ENCODE measurements at regions not wholly inside any gene's neighbourhood (a gene's known extent, or its start where the extent isn't known, plus 50 kb on each side); places are given as distances from the start of the nearest gene placed in this dataset.

- H3K9me3 ChIP-seq (ENCODE audit: control insufficient read depth, insufficient read depth, low read length): no peaks in the 10 kb centered on the region
- Mint-ChIP-seq H3K9me3 (no peaks in the 10 kb centered on the region), H3K4me1 (peaks cover 8 to 19% of the 10 kb centered on the region in 2 donors), H3K27ac (peak overlapping the region in 1 of 2 donors; percentile 24), H3K27me3 (ENCODE audit: low read depth in 2 of 2) (no peaks in the 10 kb centered on the region), H3K4me3 (no peak overlapping the region), H3K36me3 (no peaks in the 10 kb centered on the region)
- H3K27ac ChIP-seq (ENCODE audit: low read length): no peak overlapping the region
- DNase-seq: no peak
- no peak for TF ChIP-seq CTCF (IDR thresholded peaks at IDR 0.05)
- ATAC-seq: no peak
- peaks cover 36% of the 10 kb centered on the region for H3K36me3 ChIP-seq (ENCODE audit: control insufficient read depth, insufficient read depth, low read length)
- 93% methylated on average over 17 of the region's 17 CpGs for WGBS (ENCODE audit: insufficient coverage)
- intact Hi-C loops (cut with micrococcal nuclease): no loop called here
- H3K4me1 ChIP-seq (ENCODE audit: control insufficient read depth, insufficient read depth, low read length): peaks cover 17% of the 10 kb centered on the region
- H3K27me3 ChIP-seq (ENCODE audit: control insufficient read depth, insufficient read depth, low read length): no peaks in the 10 kb centered on the region
- no peak overlapping the region for H3K4me3 ChIP-seq (ENCODE audit: low read length)
Observed at GRCh38 chr12:124379379-124379937, 84.6 kb downstream of the RFLNA start.

DNA sequence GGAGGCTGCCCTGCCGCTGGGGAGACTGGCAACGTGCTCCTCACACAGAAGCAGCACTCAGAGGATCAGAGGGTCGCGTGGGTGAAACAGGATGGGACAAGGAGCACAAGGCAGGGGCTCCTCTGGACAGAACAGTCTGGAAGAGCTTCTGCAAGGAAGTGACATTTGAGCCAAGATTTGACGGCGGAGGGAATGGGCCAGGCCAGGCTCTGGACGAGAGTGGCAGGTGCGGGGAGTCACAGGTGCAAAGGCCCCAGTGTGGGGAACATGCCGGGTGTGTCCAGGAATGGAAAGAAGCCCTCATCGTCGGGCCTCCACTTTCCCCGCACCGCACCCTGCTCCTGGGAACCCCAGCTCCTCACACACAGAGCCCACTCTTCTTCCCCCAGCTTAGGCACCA lies 84.0 kb downstream of the RFLNA start:
- TF ChIP-seq CTCF (IDR thresholded peaks at IDR 0.05): no peak
- H3K27ac Mint-ChIP-seq: peak overlapping the region in 1 of 2 donors; percentile 53
- 94% methylated on average over 13 of the region's 13 CpGs for WGBS (ENCODE audit: insufficient coverage)
- no peak overlapping the region for H3K4me3 ChIP-seq (ENCODE audit: low read length)
- ATAC-seq (no peak), DNase-seq (no peak)
- H3K4me3 Mint-ChIP-seq: no peak overlapping the region
- no peaks in the 10 kb centered on the region for H3K36me3 Mint-ChIP-seq
- no peaks in the 10 kb centered on the region for H3K27me3 Mint-ChIP-seq (ENCODE audit: low read depth in 2 of 2)
- peaks cover 8 to 19% of the 10 kb centered on the region in 2 donors for H3K4me1 Mint-ChIP-seq
- H3K27me3 ChIP-seq (ENCODE audit: control insufficient read depth, insufficient read depth, low read length): no peaks in the 10 kb centered on the region
- no peaks in the 10 kb centered on the region for H3K9me3 ChIP-seq (ENCODE audit: control insufficient read depth, insufficient read depth, low read length)
- intact Hi-C loops (cut with micrococcal nuclease): no loop called here
- no peak overlapping the region for H3K27ac ChIP-seq (ENCODE audit: low read length)
- no peaks in the 10 kb centered on the region for H3K9me3 Mint-ChIP-seq
- peaks cover 17% of the 10 kb centered on the region for H3K4me1 ChIP-seq (ENCODE audit: control insufficient read depth, insufficient read depth, low read length)
- peaks cover 34% of the 10 kb centered on the region for H3K36me3 ChIP-seq (ENCODE audit: control insufficient read depth, insufficient read depth, low read length)

DNA sequence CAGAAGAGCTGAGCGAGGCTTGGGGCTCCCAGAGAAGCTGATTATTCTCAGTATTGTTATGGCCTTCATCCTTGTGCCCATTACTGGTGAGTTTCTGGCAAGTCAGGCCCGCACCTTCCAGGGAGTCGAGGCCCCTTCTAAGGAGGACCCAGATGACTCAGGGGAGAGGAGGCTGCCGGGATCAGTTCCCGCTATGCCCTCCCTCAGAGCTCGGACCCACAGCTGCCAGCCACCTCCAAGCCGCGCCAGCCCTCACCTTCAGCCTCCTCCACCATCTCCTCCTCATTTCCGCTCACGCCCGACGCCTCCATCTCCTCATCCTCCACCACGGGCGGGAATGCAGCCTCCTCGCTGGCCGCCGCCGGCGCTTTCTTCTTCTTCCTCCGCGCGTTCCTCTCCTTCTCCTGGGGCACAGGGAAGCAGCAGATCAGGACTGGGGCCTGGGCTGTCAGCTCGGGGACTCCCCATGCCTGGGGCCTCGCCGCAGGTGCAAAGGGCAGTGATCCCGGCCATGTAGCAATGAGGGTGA lies 83.2 kb downstream of the RFLNA start:
- H3K36me3 ChIP-seq (ENCODE audit: control insufficient read depth, insufficient read depth, low read length): peaks cover 32% of the 10 kb centered on the region
- no peaks in the 10 kb centered on the region for H3K9me3 ChIP-seq (ENCODE audit: control insufficient read depth, insufficient read depth, low read length)
- Mint-ChIP-seq H3K27me3 (ENCODE audit: low read depth in 2 of 2) (no peaks in the 10 kb centered on the region), H3K36me3 (no peaks in the 10 kb centered on the region), H3K27ac (no peak overlapping the region), H3K9me3 (no peaks in the 10 kb centered on the region), H3K4me1 (peaks cover 8 to 19% of the 10 kb centered on the region in 2 donors), H3K4me3 (no peak overlapping the region)
- no peak overlapping the region for H3K4me3 ChIP-seq (ENCODE audit: low read length)
- H3K4me1 ChIP-seq (ENCODE audit: control insufficient read depth, insufficient read depth, low read length): peaks cover 17% of the 10 kb centered on the region
- WGBS (ENCODE audit: insufficient coverage): 96% methylated on average over 26 of the region's 26 CpGs
- TF ChIP-seq CTCF (IDR thresholded peaks at IDR 0.05): no peak
- H3K27me3 ChIP-seq (ENCODE audit: control insufficient read depth, insufficient read depth, low read length): no peaks in the 10 kb centered on the region
- intact Hi-C loops (cut with micrococcal nuclease): no loop called here
- DNase-seq (no peak), ATAC-seq (no peak)
- no peak overlapping the region for H3K27ac ChIP-seq (ENCODE audit: low read length)

DNA sequence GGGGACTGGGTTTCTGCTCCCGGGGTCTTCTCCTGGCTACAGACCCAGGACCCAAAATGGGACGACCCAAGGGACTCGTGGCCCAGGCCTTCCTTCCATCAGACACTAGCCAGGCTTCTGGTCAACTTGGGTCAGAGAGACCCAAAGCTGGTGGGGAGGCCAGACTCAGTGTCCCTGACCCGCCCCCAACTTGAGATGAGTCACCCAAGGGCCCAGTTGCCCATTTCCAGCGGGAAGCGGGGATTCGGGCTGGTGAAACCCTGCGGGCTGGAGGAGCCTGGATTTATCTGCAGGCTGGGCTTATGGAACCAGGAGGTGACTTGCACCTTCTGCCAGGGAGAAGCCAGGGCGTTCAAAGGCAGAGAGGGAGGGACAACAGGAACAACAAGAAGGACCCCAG lies 81.5 kb downstream of the RFLNA start:
- peaks cover 37% of the 10 kb centered on the region for H3K36me3 ChIP-seq (ENCODE audit: control insufficient read depth, insufficient read depth, low read length)
- H3K27ac Mint-ChIP-seq: no peak overlapping the region
- H3K4me1 ChIP-seq (ENCODE audit: control insufficient read depth, insufficient read depth, low read length): peaks cover 8% of the 10 kb centered on the region
- peaks cover 6 to 10% of the 10 kb centered on the region in 2 donors for H3K4me1 Mint-ChIP-seq
- no peak for ATAC-seq
- no peaks in the 10 kb centered on the region for H3K27me3 ChIP-seq (ENCODE audit: control insufficient read depth, insufficient read depth, low read length)
- TF ChIP-seq CTCF (IDR thresholded peaks at IDR 0.05): no peak
- no peak overlapping the region for H3K4me3 ChIP-seq (ENCODE audit: low read length)
- no peak for DNase-seq
- 98% methylated on average over 9 of the region's 9 CpGs for WGBS (ENCODE audit: insufficient coverage)
- H3K9me3 Mint-ChIP-seq: no peaks in the 10 kb centered on the region
- H3K27me3 Mint-ChIP-seq (ENCODE audit: low read depth in 2 of 2): no peaks in the 10 kb centered on the region
- intact Hi-C loops (cut with micrococcal nuclease): no loop called here
- no peak overlapping the region for H3K4me3 Mint-ChIP-seq
- H3K9me3 ChIP-seq (ENCODE audit: control insufficient read depth, insufficient read depth, low read length): no peaks in the 10 kb centered on the region
- H3K27ac ChIP-seq (ENCODE audit: low read length): no peak overlapping the region
- H3K36me3 Mint-ChIP-seq: no peaks in the 10 kb centered on the region
